Cardiac muscle cell (in vitro differentiated cells and primary cell): ENCODE measurements at regions not wholly inside any gene's neighbourhood (a gene's known extent, or its start where the extent isn't known, plus 50 kb on each side); places are given as distances from the start of the nearest gene placed in this dataset.

Experiments used
- DNase-seq, 2 donors: peaks; one replicate each; pipeline versions ENCODE4 v3.0.0 to v3.0.0-alpha.2; 2010 to 2017; ENCODE audit warnings: low read depth in 1 of 2, low spot score in 1 of 2
- H3K27ac ChIP-seq: fragments of 200-600 bp; sonication (generic); 2 replicates; pipeline ENCODE4 v1.5.1; 2016
- H3K27me3 ChIP-seq: fragments of 200-600 bp; sonication (generic); 2 replicates; pipeline ENCODE4 v1.6.0; 2016; ENCODE audit warnings: control low read depth
- H3K36me3 ChIP-seq: fragments of 200-600 bp; sonication (generic); 2 replicates; pipeline ENCODE4 v1.5.1; 2016; ENCODE audit warnings: control low read depth
- H3K4me1 ChIP-seq: fragments of 200-600 bp; sonication (generic); 2 replicates; pipeline ENCODE4 v1.8.1; 2017; ENCODE audit warnings: low read depth, mild to moderate bottlenecking, mixed run types
- H3K4me3 ChIP-seq: fragments of 200-600 bp; sonication (generic); 2 replicates; pipeline ENCODE4 v1.5.1; 2016; ENCODE audit warnings: mild to moderate bottlenecking
- H3K9me3 ChIP-seq: fragments of 200-600 bp; sonication (generic); 2 replicates; pipeline ENCODE4 v1.5.1; 2017; ENCODE audit warnings: low read depth, mild to moderate bottlenecking, control low read depth
- CTCF ChIP-seq: IDR thresholded peaks from 2 replicates; pipeline ENCODE4 v1.5.1; 2012; ENCODE audit warnings: low read depth, mild to moderate bottlenecking, low read length

DNA sequence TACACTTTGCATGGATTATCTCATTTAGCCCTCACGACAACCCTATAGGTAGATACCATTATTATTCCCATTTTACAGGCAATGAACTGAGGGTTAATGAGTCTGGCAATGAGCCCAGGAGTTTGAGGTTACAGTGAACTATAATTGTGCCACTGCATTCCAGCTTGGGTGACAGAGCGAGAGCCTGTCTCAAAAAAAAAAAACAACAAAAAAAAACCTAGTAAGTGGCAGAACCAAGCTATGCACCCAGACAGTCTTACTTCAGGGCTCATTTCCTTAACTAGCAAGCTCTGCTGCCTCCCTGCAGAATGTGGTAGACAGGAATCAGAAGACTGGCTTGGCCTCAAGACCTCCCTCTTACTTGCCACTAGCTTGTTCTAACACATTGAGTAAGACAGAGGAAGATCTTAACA is 71.9 kb upstream of the RREB1 start:
- no peak for TF ChIP-seq CTCF
- no peaks in the 10 kb centered on the region for H3K9me3 ChIP-seq
- no peaks in the 10 kb centered on the region for H3K36me3 ChIP-seq
- no peaks in the 10 kb centered on the region for H3K27me3 ChIP-seq
- peak in 1 of 2 donors; percentile 15 for DNase-seq
- H3K27ac ChIP-seq, result no peak overlapping the region
- no peak overlapping the region for H3K4me3 ChIP-seq
- H3K4me1 ChIP-seq, result no peaks in the 10 kb centered on the region

GRCh38 chr6:7041511-7042026 is 66.2 kb upstream of the RREB1 start:
- H3K9me3 ChIP-seq, result no peaks in the 10 kb centered on the region
- no peak overlapping the region for H3K4me3 ChIP-seq
- no peaks in the 10 kb centered on the region for H3K36me3 ChIP-seq
- DNase-seq, result no peak
- H3K4me1 ChIP-seq, result peaks cover 41% of the 10 kb centered on the region
- H3K27me3 ChIP-seq, result no peaks in the 10 kb centered on the region
- no peak for TF ChIP-seq CTCF
- peak overlapping the region; percentile 86 for H3K27ac ChIP-seq

- no peak overlapping the region for H3K4me3 ChIP-seq
- no peaks in the 10 kb centered on the region for H3K36me3 ChIP-seq
- peak overlapping the region; percentile 86 for H3K27ac ChIP-seq
- TF ChIP-seq CTCF, result no peak
- DNase-seq, result peak in 1 of 2 donors; percentile 44
- H3K9me3 ChIP-seq, result no peaks in the 10 kb centered on the region
- peaks cover 41% of the 10 kb centered on the region for H3K4me1 ChIP-seq
- H3K27me3 ChIP-seq, result no peaks in the 10 kb centered on the region
These were observed 65.6 kb upstream of the RREB1 start for GRCh38 chr6:7042056-7042653.

DNA sequence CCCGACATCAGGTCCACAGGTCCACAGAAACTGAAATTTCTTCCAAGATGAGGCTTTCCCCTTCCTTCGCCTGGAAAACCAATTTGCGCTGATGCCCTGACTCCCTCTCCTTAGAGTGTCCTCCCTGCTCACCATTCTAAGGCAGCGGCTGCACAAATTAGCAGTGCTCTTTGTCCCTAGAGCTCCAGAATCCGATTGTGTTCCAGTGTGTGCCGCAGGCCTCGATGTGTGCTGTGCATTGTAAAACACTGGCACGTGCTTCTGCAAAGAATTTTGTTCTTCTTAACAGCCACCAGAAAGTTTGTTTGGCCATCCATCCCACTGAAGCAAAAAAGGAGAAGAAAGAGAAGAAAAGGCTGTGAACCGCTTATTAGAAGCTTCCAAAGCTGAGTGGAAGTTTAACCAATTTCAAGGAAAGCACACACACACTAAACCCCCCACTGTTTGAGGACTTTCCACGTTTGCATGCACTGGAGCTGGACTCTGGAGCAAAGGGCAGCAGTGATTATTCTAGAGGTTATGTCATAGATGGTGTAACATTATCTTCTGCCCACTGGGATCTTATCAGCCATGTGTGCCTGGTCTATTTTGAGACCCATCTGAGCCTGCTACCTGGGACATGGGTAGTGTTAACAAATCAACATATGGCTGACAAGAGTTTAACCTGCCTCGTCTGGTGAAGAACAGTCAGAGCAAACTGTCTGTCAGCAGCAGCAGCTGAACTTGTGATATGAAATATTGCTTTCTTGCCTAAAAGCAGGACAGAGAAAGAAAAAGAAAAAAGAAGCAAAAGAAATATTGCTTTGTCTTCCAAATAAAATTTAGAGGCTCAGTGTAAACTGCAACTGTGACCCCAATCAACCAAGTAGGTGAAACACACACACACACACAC is 64.9 kb upstream of the RREB1 start:
- peak; percentile 12 to 62 for DNase-seq
- no peak for TF ChIP-seq CTCF
- peak overlapping the region; percentile 86 for H3K27ac ChIP-seq

GRCh38 chr6:7045331-7045730 is 62.4 kb upstream of the RREB1 start:
- DNase-seq, result no peak
- TF ChIP-seq CTCF, result no peak
- Histone ChIP-seq H3K36me3 (no peaks in the 10 kb centered on the region), H3K4me3 (no peak overlapping the region), H3K9me3 (no peaks in the 10 kb centered on the region), H3K27ac (no peak overlapping the region), H3K27me3 (no peaks in the 10 kb centered on the region), H3K4me1 (peaks cover 45% of the 10 kb centered on the region)

More for the DNA sequence above, 64.9 kb upstream of the RREB1 start:
- peaks cover 45% of the 10 kb centered on the region for H3K4me1 ChIP-seq
- H3K4me3 ChIP-seq, result no peak overlapping the region
- H3K27me3 ChIP-seq, result no peaks in the 10 kb centered on the region
- H3K36me3 ChIP-seq, result no peaks in the 10 kb centered on the region
- H3K9me3 ChIP-seq, result no peaks in the 10 kb centered on the region
